ENCODE measurements at regions not wholly inside any gene's neighbourhood (a gene's known extent, or its start where the extent isn't known, plus 50 kb on each side); places are given as distances from the start of the nearest gene placed in this dataset.

GRCh38 chr4:187908731-187909130 is 86.8 kb upstream of the ZFP42 start:
- TF ChIP-seq POLR2AphosphoS5 (IDR thresholded peaks at IDR 0.05; ENCODE audit: insufficient read depth in 1 of 2, low read depth in 1 of 2) (no peak), POLR2A (IDR thresholded peaks at IDR 0.05) (no peak)
